Fibroblast of lung (primary cell): ENCODE measurements at regions not wholly inside any gene's neighbourhood (a gene's known extent, or its start where the extent isn't known, plus 50 kb on each side); places are given as distances from the start of the nearest gene placed in this dataset.

Experiments
- CTCF ChIP-seq, 2 donors: IDR thresholded peaks in 1 of 2; conservative IDR thresholded peaks in 1 of 2; 1 replicate in 1 of 2; 2 replicates in 1 of 2; pipeline ENCODE4 v1.5.1; 2011 to 2012; ENCODE audit warnings: low read length in 2 of 2, control low read depth in 1 of 2, inconsistent platforms in 1 of 2, low read depth in 1 of 2, mild to moderate bottlenecking in 1 of 2
- EZH2 ChIP-seq: IDR thresholded peaks from 2 replicates; pipeline ENCODE4 v1.5.1; 2012; ENCODE audit warnings: low read length, control low read depth, mild to moderate bottlenecking; ENCODE audit errors: missing control alignments

- TF ChIP-seq CTCF (conservative IDR thresholded peaks at IDR 0.05 in 1 of 2, IDR thresholded peaks at IDR 0.05 in 1 of 2; ENCODE audit: low read depth in 1 of 2, low read length in 2 of 2) (no peak), EZH2 (no peak)
These were observed 217.8 kb upstream of the HCCS start for GRCh38 chrX:10893366-10893765.
